SIG-M5 treated with dmso at 0.1 percent for 504 hours (cell line): ENCODE measurements at regions not wholly inside any gene's neighbourhood (a gene's known extent, or its start where the extent isn't known, plus 50 kb on each side); places are given as distances from the start of the nearest gene placed in this dataset.
"Not testable (repeated sequence)": the region's sequence is repeated elsewhere in the genome, so short reads cannot be mapped to it uniquely, and the experiment has no call there.

ENCODE experiments used
- DNase-seq: peaks from one replicate; lab custom pipeline; 2025; ENCODE audit not compliant: unreplicated experiment; lab: John Stamatoyannopoulos, UW

DNA sequence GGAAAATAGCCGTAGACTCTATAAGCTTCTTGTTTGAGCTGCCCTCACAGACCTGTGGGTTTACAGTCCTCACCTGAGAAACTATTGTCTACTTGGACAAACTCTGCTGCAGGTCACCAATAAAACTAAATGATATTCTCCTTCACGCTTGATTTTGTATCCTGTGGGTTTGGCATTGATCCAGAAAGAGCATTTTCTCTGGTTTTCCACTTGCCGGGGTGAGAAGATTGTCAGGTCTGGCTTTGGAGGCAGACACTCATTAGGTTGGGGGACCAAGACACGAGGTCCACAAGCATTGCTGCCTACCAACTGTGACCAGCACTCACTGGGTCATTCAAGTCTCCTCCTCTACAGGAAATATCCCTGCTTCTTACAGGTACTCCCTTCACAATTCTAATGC, 68.5 kb downstream of the CDC14C start:
- no peak for DNase-seq

DNA sequence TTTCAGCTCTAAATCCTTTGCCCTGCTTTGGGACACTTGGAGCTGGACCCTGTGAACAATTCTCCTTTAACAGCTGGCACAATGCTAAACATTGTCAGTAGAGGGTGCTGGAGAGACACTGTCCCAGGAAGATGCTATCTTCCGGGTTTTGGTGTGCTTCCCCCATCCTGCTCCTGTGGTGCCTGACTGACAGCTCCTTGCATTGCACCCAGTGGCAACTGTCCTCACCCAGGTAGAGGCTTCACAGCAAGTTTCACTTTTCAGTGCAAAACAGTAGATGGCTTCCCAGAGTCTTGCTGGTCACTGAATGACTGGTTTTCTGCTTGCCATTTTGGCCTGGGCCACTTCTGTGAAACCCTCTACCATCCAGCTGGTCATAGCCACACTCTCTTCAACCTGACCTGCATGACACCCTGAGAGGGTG, 77.3 kb downstream of the CDC14C start:
- peak; percentile 54 for DNase-seq

DNA sequence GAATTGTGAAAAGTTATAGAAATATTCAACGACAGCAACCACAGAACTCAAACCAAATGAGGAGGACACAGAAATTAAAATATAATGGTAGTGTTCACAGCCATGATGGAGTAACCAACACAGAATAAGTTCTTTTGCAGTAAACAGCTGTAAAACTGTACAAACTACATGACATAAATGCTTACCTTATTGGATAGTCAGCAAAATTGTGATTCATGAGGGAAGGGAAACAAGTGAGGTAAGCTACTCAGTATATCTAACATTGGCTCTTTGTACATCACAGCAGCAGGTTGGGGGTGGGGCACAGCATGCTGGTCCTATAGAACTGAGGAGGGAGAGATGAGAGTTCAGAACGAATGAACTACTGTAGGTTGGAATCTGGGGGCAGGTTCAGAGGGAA, 86.4 kb downstream of the CDC14C start:
- no peak for DNase-seq

DNA sequence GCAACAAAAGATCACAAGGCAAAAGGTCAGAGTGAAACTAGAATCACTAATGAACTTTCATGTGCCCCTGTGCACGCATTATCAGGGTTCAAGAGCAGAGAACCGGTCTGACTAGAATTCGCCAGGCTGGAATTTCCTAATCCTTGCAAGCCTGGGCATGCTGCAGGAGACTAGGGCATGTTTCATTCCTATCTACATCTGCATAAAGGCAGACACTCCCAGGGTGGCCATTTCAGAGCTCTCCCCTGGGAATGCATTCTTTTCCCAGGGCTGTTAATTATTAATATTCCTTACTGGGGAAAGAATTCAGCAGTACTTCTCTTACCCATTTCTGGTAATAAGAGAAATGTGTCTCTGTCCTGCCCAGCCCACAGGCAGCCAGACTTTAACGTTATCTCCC, 90.5 kb downstream of the CDC14C start:
- DNase-seq, result no peak

DNA sequence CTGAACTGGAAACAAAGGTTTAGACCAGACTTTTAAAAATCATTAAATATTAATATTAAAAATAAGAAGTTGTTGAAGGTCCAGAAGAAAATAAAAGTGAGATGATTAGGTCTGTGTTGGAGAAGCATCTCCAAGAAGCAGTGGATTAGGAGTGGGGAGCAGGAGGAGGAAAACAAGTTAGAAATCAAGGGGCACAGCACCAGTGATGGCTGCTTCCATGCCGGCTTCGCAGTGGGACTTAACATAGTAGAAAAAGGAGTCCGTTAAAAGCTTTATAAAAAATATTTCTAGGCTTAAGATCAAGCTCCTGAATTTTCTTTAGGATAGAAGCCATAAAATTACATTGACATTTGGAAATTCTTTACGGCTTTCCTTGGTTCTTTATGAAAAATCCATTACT, 95.8 kb downstream of the CDC14C start:
- no peak for DNase-seq

DNA sequence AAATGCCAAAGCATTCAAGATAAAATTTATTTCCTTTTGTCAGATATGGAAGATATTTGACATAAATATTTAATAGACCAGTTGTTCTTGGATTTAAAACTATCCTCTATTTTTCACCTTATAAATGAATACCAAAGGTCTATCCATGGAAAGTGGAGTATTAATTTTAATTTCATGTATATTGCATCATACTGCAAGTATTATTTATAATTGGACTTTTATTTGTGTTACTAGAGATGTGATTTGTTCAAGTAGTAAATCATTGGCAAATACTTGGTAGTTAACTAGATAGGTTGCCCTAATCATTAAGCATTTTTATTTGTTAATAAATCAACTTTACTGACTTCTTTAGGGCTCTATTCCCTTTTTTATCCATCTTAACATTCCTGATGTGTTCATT, 98.1 kb downstream of the CDC14C start:
- no peak for DNase-seq

DNA sequence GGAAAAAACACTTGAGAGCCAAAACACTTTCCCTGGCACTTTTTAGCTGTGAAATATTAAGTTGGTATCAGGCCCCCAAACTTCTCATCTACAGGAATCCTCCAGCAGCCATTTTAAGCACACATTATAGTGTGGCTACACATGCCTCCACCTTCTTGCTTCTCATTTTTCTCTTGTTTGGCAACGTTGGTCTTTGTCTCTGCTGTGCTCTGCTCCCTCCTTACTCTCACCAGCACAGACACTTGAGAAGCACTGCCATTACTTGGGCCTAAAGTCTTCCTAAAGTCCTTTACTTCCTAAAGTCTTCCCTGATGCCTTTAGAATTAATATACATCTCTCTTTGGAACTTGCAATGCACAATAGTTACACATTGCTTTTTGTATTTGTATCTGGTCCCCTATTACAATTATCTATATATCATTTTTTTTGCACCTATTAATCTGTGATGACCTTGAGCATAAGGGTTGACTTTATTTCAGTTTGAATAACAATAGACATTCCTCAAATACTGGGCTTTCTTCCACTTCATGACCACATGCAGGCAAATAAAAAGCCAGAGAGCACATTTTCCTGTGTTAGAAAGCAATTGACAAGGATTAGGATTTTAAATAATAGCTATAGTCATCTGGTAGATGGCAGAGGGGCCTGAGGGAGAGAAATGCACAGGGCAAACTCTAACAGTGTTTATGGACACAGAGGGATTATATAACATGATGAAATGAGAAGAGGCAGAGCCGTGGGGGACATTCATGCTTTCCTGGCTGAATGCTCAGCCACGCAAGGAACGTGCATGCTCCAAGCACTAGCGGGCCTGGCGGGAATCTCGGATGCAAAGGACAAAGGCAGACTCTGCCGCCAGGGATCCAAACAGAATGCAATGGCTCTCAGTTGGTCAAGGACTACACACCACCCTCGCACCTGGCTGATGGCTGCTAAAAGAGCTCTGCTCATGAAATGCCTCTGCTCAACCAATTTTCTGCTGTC, 99.3 kb downstream of the CDC14C start:
- no peak for DNase-seq

DNA sequence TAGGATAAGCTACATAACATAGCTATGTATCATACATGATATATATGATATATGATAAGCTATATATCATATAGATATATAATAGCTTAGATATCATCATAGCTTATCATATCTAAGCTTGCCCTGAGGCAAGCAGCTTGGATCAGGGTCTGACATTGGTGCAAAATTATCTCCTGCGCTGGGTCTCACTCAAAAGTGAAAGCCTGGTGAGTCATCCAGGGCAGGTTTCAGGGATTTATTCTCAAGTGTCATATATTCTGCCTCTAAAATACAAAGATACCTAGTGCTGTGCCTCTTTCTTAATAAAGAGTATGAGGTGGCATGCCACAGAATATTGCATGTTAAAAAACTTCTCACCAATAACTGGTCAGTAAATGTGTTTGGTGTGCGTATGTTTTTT, 105.9 kb downstream of the CDC14C start:
- no peak for DNase-seq

DNA sequence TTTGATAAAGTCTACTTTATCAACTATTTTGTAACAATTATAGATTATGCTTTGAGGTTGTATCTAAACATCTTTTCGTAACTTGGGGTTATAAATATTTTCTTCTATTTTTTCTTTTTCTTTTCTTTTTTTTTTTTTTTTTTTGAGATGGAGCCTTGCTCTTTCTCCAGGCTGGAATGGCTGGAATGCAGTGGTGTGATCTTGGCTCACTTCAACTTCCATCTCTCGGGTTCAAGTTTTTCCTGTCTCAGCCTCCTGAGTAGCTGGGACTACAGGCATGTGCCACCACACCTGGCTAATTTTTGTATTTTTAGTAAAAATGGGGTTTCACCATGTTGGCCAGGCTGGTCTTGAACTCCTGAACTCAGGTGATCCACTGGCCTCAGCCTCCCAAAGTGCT, 108.8 kb downstream of the CDC14C start:
- DNase-seq, result not testable (repeated sequence)

DNA sequence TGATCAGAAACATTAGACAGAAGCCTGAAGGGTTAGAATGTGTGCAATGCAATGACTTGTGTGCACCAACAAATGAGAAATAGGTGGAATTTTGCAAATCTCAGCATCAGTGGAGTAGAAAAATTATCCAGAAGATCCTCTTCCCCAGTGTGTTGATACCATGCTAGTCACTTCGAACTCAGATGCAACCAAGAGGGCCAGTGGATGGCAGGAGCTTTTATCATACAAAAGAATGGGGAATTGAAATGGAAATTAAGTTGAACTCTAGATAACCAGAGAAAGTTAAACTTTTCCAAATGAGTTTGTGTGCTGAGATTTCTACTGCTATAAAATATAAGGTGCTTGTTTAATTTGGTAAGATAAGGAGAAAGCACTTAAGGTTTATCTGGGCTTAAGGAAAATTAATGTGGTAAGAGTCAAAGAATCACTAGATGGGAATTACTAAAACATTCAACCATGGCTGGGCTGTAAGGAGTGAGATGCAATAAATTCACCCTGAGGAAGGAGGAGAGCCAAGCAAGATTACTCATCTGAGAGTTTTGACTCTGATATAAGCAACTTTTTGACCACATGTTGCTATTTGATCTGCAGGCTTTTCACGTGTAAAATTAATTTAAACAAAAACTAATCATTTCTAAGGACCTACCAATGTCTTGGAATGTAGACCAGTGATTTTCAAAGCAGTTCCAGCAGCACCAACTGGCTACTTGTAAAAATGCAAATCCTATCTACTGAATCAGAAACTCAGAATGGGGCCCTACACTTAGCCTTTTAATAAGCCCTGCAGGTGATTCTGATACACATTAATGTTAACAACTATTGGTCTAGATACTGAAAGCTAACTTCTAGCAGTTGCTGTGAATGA, 113.2 kb downstream of the CDC14C start:
- DNase-seq, result no peak

DNA sequence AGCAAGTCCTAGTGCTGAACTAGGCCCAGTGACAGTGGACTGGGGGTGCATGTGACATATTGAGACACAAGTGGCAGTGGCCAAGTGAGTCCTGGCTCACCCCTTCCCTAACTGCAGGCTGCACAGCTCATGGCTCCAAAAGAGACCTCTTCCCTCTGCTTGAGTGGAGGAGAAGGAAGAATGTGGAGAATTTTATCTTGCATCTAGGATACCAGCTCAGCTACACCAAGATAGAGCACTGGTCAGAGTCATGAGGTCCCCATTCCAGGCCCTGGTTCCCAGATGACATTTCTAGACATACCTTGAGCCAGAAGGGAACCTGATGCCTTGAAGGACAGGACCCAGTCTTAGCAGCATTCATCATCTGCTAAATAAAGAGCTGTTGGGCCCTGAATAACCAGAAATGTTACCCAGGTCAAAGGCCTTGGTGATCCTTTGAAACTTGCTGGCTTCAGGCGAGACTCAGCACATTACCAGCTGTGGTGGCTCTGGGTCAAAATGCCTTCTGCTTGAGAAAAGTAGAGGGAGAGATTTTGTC, 114.5 kb downstream of the CDC14C start:
- no peak for DNase-seq

DNA sequence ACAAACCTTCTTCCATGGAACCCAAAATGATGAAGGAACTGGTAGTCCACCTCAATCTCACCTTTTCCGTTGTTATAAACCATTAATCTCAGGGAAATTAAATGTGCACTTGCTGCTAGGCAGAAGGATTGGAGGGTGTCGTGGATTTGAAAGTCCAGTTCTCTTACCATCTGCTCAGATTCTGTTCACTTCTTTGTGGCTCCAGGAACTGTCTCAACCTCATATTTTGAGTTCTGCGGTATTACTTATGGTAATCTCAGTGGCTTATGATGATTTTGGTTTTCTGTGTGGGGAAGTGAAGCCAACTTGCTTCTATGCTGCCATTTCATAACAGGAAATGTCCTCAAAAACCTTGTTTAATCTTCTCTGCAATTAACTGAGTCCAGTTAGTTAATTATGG, 136.4 kb downstream of the CDC14C start:
- DNase-seq, result no peak

DNA sequence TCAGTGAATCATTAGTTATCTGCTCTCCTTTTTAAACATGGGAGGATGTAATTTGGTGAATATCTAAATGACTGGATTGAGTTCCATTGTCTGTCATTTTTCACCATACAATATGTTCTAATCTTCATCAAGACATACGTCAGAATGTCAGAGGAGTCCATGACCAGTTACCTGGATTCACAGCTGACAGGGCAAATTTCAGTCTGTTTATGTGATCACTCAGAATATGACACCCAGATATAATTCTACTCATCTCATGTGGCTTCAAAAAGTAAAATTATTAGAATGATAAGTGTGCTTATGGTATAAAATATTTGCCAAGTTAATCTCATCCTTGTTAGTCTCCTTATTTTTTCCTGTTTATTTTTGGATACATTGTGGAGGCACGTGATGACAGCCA, 150.2 kb downstream of the CDC14C start:
- no peak for DNase-seq

DNA sequence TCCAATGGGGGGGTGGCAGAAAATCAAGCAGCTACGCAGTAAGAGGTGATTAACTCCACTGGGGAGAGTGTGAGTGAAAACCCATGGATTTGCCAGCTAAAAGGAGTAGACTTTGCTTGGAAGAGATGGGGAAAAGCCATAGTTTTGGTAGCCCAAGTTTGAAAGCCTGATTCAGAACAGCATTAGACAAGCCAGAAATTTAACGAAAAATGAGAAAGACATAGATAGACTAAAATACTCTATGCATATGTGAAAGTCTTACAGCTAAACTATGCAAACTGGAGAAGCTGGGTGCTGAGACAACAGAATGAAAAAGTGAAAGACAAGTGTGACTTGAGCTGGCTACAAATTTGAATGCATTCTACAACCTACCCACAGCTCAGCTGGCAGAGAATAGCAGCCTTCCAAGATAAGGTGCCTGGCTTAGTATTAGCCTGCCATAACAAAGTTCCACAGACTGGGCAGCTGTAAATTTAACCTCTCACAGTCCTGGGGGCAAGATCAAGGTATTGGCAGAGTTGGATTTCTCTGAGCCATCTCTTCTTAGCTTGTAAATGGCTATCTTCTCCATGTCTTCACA, 156.6 kb downstream of the CDC14C start:
- no peak for DNase-seq

DNA sequence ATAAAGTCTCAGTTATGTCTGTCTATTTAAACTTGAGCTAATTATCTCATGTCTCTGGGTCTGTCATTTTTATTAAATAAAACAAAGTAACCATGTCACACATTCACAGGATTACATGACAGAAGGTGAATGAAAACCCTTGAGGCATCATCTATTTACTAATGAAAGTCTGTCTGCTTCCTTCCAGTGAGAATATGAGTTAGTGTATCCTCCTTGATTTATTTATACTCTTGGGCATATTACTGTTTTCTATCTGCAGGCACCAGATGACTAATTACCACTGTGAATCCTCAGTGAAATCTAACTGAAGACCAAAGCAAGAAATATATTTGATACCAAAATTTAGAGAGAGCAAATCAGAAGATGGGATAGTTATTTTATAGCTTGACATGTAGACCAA, 163.7 kb downstream of the CDC14C start:
- no peak for DNase-seq

DNA sequence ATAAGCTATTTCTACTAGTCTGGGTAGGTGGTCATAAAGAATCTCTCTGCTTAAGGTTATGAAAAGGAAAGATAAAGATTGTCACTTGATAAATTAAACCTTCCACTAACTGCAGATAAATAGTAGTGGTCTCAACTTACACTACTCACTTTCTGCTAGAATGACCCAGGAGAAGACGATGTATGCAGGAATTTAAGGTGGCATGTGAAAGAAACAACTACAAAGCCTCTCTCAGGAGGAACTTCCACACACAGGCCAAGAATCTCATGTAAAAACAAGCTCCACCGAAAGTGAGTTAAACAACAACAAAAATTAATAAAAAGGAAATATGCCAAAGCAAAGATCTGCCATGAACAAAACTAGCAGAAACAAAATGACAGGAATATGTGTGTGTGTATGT, 165.4 kb downstream of the CDC14C start:
- no peak for DNase-seq

DNA sequence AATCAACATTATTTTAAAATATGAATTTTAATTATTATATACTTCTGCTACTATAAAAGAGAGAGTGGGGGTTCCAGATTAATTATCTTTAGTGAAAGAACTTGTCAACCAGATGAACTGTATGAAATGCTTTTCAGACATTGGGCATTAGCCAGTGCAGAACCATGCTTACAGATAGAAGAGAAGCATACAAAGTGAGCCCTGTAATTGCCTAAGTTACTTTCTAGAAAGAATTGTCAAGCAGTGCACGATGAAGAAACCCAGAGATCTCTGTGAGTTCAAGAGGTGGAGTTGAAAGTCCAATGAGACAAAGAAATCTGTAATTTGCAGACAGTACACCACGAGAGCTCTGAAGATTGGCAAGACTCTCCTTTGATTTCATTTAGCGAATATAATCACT, 166.7 kb downstream of the CDC14C start:
- DNase-seq, result no peak

DNA sequence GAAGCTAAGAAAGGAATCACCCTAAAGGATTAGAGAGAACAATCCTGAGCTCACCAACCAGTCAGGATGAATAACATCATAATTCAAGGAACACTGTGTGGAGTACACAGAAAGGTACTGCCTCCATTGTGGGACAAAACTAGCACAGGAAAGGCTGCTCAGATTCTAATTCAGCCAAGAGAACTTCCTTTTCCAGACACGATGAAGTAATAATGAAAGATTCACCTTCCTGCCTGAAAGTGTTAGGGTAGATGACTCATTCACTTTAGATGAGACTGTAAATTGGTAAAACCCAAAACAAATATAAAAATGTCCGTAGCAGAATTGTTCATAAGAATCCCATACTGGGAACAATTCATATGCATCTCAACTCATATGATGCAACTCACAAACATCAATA, 167.2 kb downstream of the CDC14C start:
- DNase-seq, result no peak

DNA sequence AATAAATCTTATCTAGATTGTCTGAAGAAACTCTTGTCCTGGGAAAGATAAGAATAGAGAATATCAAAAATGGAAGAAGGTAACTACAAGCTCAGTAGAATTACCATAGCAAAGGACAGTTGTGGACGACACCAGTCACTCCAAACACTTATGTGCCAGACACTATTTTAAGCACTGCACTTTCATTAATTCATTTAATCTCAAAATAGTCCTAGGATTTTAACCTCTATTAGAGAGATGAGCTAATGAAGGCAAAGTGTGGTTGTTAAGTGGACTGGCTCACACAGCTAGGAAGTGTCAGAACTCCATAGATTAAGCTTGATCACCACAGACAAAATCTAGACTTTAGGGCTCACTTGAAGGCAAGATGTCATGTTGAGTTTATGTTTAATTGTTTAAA, 168.9 kb downstream of the CDC14C start:
- no peak for DNase-seq

DNA sequence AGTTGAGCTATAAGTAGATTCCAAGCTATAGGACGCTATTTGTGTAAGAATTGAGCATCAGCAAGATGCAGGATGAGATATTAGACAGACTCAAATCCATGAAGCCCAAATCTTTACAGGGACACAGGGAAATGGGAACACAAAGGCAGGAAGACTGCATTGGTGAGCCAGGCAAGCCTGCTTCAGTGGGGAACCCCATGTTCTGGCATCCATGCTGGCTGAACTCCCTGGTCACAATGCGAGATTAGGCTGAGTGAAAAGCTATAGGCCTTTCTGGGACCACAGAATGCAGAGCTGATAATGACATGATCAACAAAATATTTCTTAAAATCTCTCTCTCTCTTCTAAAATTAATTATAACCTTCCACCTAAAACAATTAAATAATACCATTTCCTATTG, 170.5 kb downstream of the CDC14C start:
- DNase-seq, result no peak

DNA sequence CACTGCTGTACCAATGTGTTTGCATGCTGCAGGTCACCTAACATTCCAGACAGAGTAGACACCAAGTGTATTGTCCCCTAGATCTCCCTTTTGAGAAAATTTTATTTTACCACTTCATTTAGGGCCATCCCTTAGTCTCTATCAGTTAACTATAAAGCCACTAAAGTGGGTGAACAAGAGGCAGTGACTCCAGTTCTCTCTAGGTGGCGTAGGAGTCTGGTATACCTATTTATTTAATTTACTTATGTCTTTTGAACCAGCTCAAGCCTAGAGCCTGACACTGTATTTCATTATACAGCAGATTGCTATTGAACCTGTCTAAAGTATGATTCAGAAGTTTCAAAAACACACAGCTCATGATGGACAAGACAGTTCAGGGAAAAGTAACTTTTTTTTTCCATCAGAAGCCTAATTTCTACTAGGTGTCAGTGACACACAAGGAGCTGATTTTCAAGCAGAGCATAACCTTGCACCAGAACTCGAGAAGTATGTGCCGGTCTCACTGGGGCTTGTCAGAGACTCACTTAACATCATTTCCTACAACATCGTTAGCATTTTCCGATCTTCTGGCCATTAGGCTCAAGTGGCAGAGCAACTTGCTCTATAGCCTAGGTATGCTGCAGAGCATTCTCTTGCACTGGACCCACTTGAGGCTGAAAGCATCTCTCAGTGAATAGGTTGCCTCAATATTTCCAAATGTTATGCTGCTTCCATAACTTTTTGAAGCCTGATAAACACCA, 175.4 kb downstream of the CDC14C start:
- no peak for DNase-seq
